Inferior parietal cortex (tissue), 1 donor: ENCODE measurements at regions not wholly inside any gene's neighbourhood (a gene's known extent, or its start where the extent isn't known, plus 50 kb on each side); places are given as distances from the start of the nearest gene placed in this dataset.
A peak's percentile ranks its signal among the peaks of the same experiment; 100 is the strongest.

ENCODE experiments used
- DNase-seq: peaks from one replicate; pipeline ENCODE4 v3.0.0-alpha.2; 2016; ENCODE audit errors: extremely low spot score

DNA sequence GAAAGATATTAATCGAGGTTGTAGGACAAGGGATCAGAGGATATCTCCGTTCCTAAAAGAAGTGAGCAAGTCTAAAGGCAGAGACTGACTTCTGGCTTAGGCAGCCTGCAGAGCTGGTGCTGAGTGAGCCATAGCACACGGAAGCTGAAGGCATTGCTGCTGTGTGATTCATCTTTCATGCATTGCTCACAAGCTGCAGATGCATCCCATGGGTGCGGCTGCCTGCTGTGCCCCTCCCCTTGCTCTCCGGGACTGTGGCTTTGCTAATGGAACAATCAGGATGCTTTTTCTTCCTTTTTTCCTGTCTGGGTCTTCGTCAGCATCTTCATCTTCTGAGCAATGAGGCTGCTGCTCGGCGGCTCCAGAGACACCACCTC, 341.4 kb downstream of the DIRAS2 start:
- peak; percentile 22 for DNase-seq

DNA sequence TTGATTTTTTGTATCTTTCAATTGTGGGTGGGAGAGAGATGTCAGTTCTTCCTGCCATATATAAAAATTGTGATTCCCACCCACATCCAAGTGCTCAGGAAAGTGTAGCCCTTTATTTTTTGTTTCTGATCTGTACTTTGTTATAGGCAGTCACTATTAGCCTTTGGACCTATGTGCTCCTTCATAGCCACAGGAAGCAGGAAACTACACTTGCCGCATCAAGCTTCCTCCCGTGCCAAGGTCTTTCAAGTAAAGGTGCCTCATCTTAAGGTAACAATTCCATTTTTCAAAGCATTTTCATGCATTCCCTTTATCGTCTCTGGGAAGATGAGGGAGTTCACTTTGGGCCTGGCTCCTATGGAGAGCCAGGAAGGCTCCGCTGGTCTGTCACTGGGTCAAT, 339.0 kb downstream of the DIRAS2 start:
- DNase-seq, result no peak

DNA sequence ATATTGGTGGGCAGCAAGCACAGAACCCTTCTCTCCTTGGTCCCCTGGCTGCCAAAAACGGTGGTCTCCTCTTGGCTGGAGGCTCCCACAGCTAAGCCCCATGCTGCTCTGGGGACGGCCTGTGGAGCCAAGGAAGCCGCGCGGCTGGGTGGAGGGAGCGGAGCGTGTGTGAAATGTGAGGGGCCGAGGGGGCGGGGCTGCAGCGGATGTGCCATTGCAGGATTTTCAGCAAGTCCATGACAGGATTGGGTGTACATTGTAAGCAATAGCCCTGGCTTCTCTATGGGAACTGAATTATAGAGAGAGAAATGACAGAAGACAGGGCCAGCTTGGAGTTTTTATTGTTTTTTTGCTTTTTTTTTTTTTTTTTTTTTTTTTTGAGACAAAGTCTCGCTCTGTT, 336.5 kb downstream of the DIRAS2 start:
- no peak for DNase-seq

DNA sequence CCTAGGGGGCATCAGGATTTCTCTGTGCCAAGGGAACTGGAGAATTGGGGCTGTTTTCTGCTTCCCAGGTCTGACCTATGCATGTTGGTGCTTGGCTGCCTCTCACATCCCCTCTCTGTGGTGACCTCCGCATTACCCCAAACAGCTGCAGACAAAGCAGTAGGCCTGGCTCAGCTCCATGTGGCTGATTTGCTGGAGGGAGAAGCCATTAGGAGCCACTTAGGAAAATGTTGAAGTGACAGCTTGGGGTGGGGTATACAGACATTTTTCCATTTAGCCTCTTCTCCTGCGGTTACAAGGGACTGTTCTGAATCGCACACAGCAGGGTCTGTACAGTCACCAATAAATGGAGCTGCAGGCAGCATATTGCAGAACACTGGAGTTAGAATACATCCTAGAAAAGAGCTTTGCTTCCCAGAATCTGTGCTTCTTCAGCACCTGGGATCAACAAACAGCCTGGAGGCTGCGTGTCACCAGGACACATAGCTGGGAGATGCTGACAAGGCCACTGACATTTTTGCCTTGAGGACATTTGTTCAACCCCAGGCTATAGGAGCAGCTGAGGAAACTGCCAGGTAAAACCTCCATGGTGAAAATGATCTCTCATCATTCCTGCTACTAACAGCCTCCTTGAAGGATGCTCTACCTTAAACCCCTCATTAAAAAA, 335.3 kb downstream of the DIRAS2 start:
- no peak for DNase-seq

DNA sequence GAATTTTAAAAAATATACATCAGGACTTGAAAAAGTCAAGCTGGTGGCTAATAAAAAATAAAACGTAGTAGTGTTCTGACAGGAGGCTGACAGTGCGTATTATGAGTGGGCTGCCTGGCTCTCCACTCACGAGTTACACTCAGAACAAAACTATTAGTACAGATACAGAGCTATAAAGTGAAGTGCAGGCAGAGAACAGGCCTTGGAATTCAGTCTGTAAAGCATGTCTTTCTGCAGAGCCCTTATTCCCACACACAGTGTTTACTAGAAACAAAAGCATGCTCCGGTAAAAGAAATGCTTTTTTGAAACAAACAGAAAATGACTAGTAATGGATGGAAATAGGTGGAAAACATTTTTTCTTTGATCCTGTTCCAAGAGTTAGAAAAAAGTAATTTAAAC, 334.7 kb downstream of the DIRAS2 start:
- DNase-seq, result no peak

DNA sequence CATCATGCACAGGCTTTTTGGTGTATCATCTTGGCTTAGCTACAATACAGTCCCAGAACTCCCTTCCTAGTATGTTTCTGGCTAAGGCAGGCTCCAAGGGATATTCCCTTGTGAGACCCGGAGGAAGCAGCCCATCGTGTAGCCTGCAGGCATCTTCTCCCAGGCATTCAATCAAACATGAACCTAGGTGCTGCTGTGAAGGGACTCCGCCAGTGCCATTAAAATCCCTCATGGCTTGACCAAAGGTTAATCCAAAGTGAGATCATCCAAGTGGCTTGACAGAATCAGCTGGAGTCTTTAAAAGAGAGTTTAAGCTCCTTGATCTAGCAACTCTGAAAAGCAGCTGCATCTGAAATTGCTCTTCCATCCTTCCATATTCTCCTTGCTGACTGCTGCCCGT, 333.9 kb downstream of the DIRAS2 start:
- DNase-seq, result no peak

DNA sequence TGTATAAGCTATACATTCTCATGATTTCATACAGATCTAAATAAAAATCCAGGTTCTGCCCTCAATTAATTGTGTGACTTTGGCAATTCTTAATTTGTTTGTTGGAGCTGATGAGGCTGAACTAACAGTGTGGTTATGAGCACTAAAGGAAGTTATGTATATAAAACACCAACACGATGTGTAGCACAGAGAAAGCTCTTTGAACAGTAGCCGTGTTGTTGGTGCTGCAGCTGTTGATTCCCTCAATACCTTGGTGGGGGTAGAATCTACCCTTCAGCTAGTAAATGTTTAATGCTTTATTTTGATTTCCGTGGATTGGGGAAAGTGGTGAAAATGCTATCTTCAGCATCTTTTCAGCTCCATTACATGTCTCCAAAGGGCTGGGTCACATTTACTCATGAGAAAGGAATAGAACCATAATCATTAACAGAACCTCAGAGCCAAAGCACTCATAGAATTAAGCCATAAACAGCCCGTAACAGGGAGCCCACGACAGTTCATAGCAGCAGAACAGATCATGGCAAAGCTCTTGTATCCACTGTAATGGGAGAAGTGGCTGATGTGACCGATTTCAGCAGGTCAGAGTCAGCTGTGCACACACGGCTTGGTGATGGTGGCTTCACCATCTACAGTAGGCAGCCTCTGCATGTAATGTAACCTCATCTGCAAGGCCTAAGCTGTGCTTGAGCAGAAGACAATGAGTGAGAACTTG, 332.7 kb downstream of the DIRAS2 start:
- no peak for DNase-seq

DNA sequence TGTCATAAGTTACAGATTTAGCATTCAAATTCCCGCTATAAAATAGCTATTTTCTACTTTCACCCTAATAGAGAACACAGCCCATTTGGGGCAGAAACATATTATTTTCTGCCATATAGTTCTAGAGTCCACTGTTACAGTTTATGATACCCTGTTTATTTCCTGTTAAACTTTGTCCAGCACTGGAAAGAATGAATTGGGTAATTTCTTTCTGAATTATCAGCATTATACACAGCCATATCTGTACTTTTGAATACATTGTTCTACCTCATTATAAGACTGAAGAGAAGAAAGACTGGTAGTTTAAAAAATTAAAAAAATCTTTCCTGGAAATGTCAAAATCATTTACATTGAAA, 332.1 kb downstream of the DIRAS2 start:
- no peak for DNase-seq

DNA sequence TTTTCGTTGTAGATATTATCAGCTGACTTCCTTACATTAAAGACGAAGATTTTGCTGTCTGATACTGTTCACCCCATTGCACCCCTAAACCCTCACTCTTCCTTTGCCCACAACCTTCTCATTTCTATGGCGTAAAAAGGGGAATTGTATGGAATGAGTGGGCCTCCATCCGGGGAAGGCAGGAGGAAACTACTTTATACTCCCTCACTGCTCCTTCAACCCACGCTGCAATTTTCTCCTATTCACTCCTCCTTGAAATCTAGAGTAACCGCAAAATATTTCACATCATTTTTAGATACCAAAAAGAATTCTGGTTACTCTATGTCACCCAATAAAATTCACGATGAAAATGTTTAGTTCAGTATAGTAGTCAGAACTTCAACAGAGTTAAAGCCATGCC, 330.8 kb downstream of the DIRAS2 start:
- no peak for DNase-seq

DNA sequence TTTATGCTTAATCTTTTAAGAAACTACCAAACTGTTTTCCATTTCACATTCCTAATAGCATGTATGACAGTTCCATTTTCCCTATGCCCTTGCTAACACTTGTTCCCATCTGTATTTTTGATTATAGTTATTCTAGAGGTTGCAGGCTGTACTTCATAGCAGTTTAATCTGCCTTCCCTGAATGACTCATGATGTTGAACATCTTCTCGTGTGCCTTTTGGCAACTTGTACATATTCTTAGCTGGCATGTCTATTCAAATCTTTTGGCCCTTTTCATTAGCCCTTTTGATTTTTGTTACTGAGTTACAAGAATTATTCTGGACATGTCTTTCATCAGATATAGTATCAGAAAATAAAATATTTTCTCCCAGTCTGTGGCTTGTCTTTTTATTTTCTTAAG, 320.3 kb downstream of the DIRAS2 start:
- no peak for DNase-seq

DNA sequence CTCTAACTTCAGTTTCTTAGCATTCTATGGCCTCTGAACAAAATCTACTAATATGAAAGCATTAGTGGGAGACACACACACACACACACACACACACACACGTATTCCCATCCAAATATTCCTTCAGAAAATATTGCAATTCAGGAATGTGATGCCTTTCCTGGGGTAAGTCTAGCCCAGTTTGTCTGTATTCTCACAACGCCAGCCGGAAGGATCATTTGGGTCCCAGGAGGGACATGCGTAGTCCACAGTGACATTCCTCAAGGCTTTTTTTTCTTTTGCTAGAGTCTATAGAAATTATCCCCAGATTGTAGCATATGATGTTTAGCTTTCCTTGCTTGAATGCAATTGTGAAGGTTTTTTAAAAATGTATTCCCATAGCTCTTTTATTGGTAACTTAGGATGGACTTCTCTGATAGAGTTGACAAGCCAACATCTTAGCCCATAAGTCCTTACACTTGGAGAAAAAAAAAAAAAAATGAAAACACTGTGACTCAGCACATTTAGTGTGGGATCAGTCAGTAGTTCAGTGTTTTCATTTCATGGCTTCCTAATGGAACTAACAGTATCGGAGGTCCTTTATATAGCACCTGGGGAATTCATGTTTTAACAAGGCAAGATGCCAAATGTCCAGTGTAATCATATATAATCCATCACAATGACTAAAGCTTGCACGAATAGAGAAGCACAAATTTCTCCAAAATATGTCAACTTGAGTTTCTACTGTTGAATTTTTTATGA, 316.5 kb downstream of the DIRAS2 start:
- DNase-seq, result no peak

DNA sequence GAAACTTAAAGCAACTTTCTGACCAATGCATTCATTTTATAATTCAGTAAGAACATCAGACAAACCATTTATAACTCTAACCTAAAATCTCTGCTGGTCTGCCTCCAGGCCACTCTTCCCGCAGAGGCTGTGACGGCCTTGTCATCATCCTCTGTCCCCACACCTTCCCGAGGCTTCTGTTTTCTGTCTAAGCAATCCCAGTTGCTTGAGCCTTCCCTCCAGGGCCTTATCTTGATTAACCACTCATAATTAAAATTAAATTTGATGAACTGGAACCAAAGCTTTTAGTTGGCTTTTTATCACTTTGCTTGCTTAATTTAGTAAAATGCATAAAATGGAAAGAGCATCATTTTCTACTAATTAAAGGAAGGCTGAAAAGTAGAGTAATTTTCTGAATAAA, 312.4 kb downstream of the DIRAS2 start:
- no peak for DNase-seq

DNA sequence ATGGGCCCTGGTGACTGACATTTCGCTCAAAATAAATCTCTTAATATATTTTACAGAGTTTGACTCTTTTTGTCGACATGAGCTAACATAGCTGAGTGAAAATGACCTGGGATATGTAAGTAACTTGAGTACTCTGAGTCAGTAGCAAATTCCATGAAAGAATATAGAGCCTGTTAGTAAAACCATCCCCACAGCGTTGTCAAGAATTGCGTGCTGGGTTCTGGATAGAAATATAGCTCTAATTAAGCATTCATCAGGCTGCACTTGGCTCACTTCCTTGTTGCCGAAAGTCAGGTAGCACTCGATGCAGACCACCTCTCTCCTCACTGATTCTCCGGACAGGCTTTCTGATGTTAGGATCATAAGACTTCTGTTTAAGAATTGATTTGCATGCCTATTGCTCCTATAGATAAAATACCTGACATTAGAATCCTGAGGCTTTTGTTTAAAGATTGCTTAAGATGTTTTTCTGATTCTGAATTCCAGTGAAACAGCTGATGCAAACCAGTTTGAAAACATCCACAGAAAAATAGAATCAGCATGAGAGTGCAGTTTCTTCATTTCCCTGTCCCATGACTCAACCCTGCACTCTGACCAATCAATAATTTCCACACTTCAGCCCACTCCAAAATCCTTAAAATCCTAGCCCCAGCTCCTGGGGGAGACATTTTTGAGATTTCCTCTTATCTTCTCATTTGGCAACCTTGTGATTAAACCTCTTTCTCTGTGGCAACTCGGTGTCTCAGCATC, 310.6 kb downstream of the DIRAS2 start:
- DNase-seq, result no peak

DNA sequence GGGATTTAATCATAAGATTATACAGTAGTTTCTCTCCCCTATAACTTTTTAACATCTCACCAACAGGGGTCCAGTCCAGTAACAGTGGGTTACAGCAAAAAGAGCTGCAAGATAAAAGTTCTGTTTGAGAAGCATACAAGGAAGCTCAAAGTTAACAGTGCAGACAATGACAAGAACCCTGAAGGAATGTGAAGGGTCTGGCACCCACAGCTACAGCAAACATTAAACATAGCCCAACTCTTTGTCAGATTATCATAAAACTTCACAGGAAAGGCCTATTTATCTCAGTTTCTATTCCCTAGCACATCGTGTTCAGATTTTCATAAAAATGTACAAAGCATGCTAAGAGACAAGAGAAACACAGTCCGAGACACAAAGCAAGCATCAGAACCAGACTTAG, 309.4 kb downstream of the DIRAS2 start:
- DNase-seq, result no peak

DNA sequence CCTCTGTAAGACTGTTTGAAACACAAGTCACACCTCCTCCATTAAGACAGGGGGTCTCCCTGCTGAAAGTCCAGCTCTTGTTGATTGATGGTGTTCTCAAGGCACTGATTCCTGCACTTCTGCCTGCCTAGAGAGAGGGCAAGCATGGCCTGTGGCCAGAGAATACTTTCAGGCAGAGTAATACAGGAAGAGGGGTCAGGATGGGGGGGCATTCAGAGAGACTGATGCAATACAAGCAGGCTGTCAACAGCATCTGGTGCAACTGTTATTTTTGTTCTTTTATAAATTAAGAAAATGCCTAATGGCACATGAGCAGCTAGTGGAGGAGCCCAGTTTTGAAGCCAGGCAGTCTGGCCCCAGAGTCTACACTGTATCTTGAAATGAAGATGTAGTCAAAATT, 302.2 kb downstream of the DIRAS2 start:
- no peak for DNase-seq

DNA sequence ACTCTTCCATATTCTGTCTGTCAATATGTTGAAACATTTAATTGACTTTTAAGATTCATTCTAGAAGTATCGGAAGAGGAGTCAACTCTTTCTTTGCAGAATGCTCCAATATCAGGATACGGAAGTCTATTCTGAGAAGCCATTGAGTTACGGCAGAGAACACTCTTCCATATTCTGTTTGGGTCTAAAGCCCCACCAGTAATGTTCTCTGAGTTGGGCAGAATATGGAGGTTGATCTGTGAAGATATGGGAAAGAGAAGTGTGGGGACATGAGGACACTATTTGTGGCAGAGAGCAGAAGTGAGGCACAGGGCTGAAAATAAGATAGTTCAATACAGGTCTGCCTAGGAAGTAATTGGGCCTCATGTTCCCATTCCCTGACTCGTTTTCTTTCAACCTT, 300.0 kb downstream of the DIRAS2 start:
- DNase-seq, result no peak

DNA sequence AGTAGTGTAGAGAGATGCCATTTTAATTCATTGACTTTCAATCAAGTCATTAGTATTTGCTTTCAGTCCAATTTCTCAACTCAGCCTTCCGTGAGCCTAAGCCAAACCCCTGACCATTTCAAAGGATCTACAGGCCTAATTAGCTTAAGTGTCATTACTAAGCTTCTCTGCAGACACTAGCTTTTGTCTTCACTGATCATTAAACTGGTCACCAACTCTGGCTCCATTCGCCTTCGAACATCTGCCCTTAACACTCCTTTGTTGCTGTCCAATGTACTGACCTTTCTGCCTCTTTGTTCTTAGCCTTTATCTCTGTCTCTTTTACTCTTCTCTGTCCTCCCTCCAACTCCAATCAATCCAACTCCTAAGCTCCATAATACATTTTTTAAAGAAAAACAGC, 299.3 kb downstream of the DIRAS2 start:
- DNase-seq, result no peak

DNA sequence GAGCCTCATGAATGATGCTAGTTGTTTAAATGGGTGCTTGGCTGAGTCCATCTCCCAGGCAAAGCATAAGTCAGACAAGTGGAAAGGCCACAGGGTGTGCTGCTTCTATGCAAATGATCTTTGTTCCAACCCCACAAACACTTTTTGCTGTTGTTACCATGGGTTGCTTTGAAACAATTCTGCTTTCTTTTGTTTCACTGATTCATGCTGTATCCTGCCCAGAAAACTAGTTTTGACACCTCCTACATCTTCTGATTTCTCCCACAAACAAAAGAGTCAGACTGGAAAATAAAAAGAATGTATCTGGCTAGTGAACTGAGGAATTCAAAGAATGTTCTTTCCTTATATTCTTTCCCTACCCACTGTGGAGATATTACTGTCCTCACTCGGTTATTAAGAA, 298.6 kb downstream of the DIRAS2 start:
- peak; percentile 18 for DNase-seq

DNA sequence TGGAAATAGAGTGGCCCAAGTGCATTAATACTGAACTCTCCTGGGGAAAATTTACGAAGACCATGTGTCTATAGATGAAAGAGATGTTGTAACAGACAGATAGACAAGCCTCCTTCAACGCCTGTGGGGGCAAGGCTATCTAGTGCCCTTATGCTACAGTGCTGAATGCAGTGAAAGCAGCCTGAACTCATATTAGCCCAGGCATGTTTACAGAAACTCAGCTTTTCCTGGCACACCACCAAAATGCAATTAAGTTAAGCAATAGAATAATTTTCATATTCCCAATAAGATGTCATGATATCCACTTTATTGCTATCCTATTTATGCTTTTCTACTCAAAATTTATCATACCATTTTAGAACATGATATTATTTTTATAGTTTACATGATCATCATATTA, 277.0 kb downstream of the DIRAS2 start:
- DNase-seq, result no peak

DNA sequence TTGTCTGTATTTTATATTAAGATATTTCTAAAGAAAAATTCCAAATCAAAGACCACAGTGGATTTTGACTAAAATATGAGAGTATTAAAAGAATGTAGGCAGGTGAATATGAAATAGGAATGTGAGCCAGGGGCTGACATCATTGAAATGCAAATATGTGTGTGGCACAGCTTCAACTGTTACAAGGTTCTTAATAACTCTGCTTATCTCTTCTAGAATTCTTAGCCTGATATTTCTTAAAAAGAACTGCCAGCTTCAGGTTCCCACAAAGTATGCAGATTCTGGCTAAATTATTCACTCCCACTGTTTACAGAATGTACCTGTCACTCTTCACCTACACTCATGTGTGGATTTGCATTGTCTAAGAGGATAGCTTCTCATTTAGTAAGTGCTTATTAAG, 274.4 kb downstream of the DIRAS2 start:
- DNase-seq, result no peak

DNA sequence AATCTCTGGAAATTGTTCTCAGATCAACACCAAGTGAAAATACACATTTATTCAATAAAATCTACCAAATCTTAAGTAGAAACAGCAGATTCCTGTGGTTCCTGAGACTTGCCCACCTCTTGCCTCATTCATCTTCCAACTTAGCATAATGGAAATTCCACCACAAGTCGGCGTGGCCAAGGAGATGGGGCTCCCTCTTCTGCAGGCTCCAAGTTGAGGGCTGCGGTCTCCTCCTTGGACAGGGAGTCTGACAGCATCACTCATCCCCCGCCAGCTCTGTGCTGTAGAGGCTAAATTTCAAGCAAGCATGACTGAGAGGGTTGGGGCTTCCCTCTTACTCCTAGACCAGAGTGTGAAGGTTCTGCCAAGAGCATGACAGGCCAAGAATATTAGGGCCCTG, 273.7 kb downstream of the DIRAS2 start:
- no peak for DNase-seq

DNA sequence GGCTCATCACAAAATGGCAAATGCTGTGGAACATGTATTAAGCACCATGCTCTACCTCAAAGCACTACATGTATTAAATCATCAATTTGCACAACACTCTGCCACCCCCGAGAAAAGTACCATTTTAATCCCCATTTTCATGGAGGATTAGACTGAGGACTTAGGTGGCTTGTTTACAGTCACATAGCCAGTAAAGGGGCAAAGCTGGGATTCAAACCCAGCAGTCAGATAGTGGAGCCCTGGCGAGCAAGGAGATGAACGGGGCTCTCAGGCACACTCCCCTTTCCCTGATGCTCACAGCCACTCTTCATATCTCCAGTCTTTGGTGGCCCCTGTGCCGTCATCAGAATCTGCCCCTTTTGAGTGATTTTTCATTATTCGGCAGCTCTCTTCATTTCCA, 262.9 kb downstream of the DIRAS2 start:
- DNase-seq, result no peak

DNA sequence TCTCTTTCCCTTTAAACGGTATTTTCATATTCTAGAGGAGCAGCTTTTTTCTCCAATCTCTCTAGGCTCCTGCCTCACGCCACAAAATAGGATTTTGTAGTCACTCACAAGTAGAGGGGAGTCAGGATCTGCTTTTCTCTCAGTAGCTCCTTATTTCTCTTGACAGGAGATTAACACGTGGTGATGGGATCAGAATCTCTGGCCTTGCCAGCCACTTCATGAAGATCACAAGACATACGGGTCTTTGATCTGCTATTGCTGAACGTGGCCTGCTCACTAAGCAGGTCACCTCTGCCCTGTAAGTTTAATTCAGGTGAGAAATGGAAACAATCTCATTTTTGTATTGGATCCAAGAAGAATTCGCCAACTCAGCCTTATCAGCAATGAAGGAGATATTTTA, 257.5 kb downstream of the DIRAS2 start:
- no peak for DNase-seq
